Right lobe of liver (tissue), 4 donors: ENCODE measurements at regions not wholly inside any gene's neighbourhood (a gene's known extent, or its start where the extent isn't known, plus 50 kb on each side); places are given as distances from the start of the nearest gene placed in this dataset.

Source experiments
- POLR2A ChIP-seq: fragments of 450-650 bp; IDR thresholded peaks from one replicate; pipeline ENCODE4 v1.6.1; 2017; ENCODE audit warnings: antibody characterized with exemption, mild to moderate bottlenecking
- TF ChIP-seq, protein P1 (sequence below), 4 donors: fragments of 200-600 bp in 3 of 4; fragments of 450-650 bp in 1 of 4; IDR thresholded peaks; one replicate each; pipeline versions ENCODE4 v1.5.1 to v1.8.0; 2016 to 2022; ENCODE audit warnings: antibody characterized with exemption in 4 of 4, mild to moderate bottlenecking in 2 of 4
- donor health status: DM: no; HTN: no; CAD: no.
- donor health status: DM: no; HTN: no; CAD: no.
- donor health status: DM: no; HTN: yes; CAD: no.

DNA sequence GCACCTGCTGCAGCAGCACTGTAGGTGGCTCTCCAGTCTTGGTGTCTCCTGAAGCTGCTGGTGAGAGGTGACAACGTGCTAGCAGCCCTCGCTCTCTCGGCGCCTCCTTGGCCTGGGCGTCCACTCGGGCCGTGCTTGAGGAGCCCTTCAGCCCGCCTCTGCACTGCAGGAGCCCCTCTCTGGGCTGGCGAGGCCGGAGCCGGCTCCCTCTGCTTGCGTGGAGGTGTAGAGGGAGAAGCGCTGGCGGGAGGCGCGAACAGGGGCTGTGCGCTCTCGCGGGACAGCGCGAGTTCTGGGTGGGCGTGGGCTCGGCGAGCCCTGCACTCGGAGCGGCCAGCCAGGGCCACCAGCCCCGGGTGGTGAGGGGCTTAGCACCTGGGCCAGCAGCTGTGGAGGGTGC, 62.2 kb upstream of the CNOT6 start:
- TF ChIP-seq, protein P1, sequence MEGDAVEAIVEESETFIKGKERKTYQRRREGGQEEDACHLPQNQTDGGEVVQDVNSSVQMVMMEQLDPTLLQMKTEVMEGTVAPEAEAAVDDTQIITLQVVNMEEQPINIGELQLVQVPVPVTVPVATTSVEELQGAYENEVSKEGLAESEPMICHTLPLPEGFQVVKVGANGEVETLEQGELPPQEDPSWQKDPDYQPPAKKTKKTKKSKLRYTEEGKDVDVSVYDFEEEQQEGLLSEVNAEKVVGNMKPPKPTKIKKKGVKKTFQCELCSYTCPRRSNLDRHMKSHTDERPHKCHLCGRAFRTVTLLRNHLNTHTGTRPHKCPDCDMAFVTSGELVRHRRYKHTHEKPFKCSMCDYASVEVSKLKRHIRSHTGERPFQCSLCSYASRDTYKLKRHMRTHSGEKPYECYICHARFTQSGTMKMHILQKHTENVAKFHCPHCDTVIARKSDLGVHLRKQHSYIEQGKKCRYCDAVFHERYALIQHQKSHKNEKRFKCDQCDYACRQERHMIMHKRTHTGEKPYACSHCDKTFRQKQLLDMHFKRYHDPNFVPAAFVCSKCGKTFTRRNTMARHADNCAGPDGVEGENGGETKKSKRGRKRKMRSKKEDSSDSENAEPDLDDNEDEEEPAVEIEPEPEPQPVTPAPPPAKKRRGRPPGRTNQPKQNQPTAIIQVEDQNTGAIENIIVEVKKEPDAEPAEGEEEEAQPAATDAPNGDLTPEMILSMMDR (IDR thresholded peaks at IDR 0.05), result no peak
- no peak for TF ChIP-seq POLR2A
